NB4 (cell line): ENCODE measurements at regions not wholly inside any gene's neighbourhood (a gene's known extent, or its start where the extent isn't known, plus 50 kb on each side); places are given as distances from the start of the nearest gene placed in this dataset.

Experiments used
- CTCF ChIP-seq: IDR thresholded peaks from one replicate; pipeline ENCODE4 v1.5.1; 2012; ENCODE audit warnings: low read depth, low read length
- MYC ChIP-seq: IDR thresholded peaks from 2 replicates; pipeline ENCODE4 v1.6.1; 2011; ENCODE audit warnings: low read depth, low read length
- POLR2A ChIP-seq: IDR thresholded peaks from 2 replicates; pipeline ENCODE4 v1.6.1; 2011; ENCODE audit warnings: mild to moderate bottlenecking; ENCODE audit not compliant: insufficient read length; ENCODE audit errors: extremely low read depth
- TF ChIP-seq, protein P1 (sequence below): IDR thresholded peaks from 2 replicates; pipeline ENCODE4 v1.6.1; 2011; ENCODE audit warnings: low read depth, low read length

- TF ChIP-seq CTCF = no peak
- TF ChIP-seq, protein P1, sequence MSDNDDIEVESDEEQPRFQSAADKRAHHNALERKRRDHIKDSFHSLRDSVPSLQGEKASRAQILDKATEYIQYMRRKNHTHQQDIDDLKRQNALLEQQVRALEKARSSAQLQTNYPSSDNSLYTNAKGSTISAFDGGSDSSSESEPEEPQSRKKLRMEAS = no peak
- no peak for TF ChIP-seq POLR2A
- no peak for TF ChIP-seq MYC
Measured at GRCh38 chr10:8288600-8288999, 234.1 kb downstream of the GATA3 start.
